Neural cell (in vitro differentiated cells): ENCODE measurements at regions not wholly inside any gene's neighbourhood (a gene's known extent, or its start where the extent isn't known, plus 50 kb on each side); places are given as distances from the start of the nearest gene placed in this dataset.

ENCODE experiments used
- H2AFZ ChIP-seq: fragments of 200-600, 300-800 bp; sonication (generic), shearing (Covaris generic); 2 replicates; pipeline ENCODE4 v1.6.0; 2014; ENCODE audit warnings: low read depth, mild to moderate bottlenecking, antibody characterized with exemption, low read length, moderate library complexity
- H3F3A ChIP-seq: fragments of 200-600 bp; shearing (Covaris generic); 2 replicates; pipeline ENCODE4 v1.6.1; 2016; ENCODE audit warnings: mild to moderate bottlenecking, moderate library complexity, mixed read lengths, antibody characterized with exemption, low read length; ENCODE audit not compliant: insufficient read depth, poor library complexity, severe bottlenecking
- H3K27ac ChIP-seq: fragments of 200-600, 300-800 bp; sonication (generic), shearing (Covaris generic); 2 replicates; pipeline ENCODE4 v1.5.1; 2014; ENCODE audit warnings: mild to moderate bottlenecking, low read length, moderate library complexity
- H3K27me3 ChIP-seq: fragments of 300-800, 200-600 bp; sonication (generic), shearing (Covaris generic); 2 replicates; pipeline ENCODE4 v1.6.0; 2014; ENCODE audit warnings: mild to moderate bottlenecking, low read depth, low read length, moderate library complexity; ENCODE audit not compliant: insufficient read depth
- H3K36me3 ChIP-seq: fragments of 300-800, 200-600 bp; sonication (generic), shearing (Covaris generic); 2 replicates; pipeline ENCODE4 v1.5.1; 2014; ENCODE audit warnings: mild to moderate bottlenecking, antibody characterized with exemption, low read length, moderate library complexity; ENCODE audit not compliant: insufficient read depth
- H3K4me2 ChIP-seq: fragments of 300-800, 200-600 bp; sonication (generic), shearing (Covaris generic); 2 replicates; pipeline ENCODE4 v1.6.0; 2014; ENCODE audit warnings: mild to moderate bottlenecking, low read length
- H3K4me3 ChIP-seq: fragments of 300-800, 200-600 bp; sonication (generic), shearing (Covaris generic); 2 replicates; pipeline ENCODE4 v1.5.1; 2014; ENCODE audit warnings: mild to moderate bottlenecking, low read length, moderate library complexity
- H3K79me2 ChIP-seq: fragments of 200-600 bp; shearing (Covaris generic); replicated peaks from 2 replicates; pipeline ENCODE4 v1.6.0; 2014; ENCODE audit warnings: mild to moderate bottlenecking, low read length, moderate library complexity; ENCODE audit not compliant: insufficient read depth
- H3K9ac ChIP-seq: fragments of 300-800, 200-600 bp; sonication (generic), shearing (Covaris generic); 2 replicates; pipeline ENCODE4 v1.6.1; 2016; ENCODE audit warnings: mild to moderate bottlenecking, low read length, mixed read lengths
- H3K9me2 ChIP-seq: fragments of 200-600 bp; shearing (Covaris generic); 2 replicates; pipeline ENCODE4 v1.6.1; 2016; ENCODE audit warnings: mild to moderate bottlenecking, low read length, mixed read lengths; ENCODE audit not compliant: insufficient read depth
- H3K9me3 ChIP-seq: fragments of 200-600, 300-800 bp; sonication (generic), shearing (Covaris generic); 2 replicates; pipeline ENCODE4 v1.6.1; 2016; ENCODE audit warnings: mild to moderate bottlenecking, mixed run types, low read length, moderate library complexity, mixed read lengths
- H4K20me1 ChIP-seq: fragments of 200-600 bp; shearing (Covaris generic); 2 replicates; pipeline ENCODE4 v1.6.1; 2016; ENCODE audit warnings: mild to moderate bottlenecking, mixed run types; ENCODE audit not compliant: insufficient read depth
- EP300 ChIP-seq: fragments of 450-650 bp; conservative IDR thresholded peaks from 2 replicates; pipeline ENCODE4 v1.6.1; 2014; ENCODE audit warnings: antibody characterized with exemption, mild to moderate bottlenecking, moderate library complexity; ENCODE audit not compliant: poor library complexity, severe bottlenecking
- EZH2 ChIP-seq: fragments of 200-600, 300-800 bp; shearing (Covaris generic), sonication (generic); IDR thresholded peaks from 2 replicates; pipeline ENCODE4 v1.6.1; 2014; ENCODE audit warnings: antibody characterized with exemption, low read length, borderline replicate concordance, mild to moderate bottlenecking; ENCODE audit not compliant: insufficient read depth, poor library complexity, severe bottlenecking
- MXI1 ChIP-seq: fragments of 450-650 bp; conservative IDR thresholded peaks from 2 replicates; pipeline ENCODE4 v1.6.1; 2014; ENCODE audit warnings: antibody characterized with exemption, mild to moderate bottlenecking; ENCODE audit not compliant: poor library complexity, severe bottlenecking
- POLR2AphosphoS5 ChIP-seq: IDR thresholded peaks from 2 replicates; pipeline ENCODE4 v1.6.1; 2012
- RAD21 ChIP-seq: fragments of 450-650 bp; conservative IDR thresholded peaks from 2 replicates; pipeline ENCODE4 v1.6.1; 2014; ENCODE audit warnings: antibody characterized with exemption, mild to moderate bottlenecking, moderate library complexity
- SMC3 ChIP-seq: fragments of 450-650 bp; conservative IDR thresholded peaks from 2 replicates; pipeline ENCODE4 v1.6.1; 2014; ENCODE audit warnings: antibody characterized with exemption, mild to moderate bottlenecking, moderate library complexity; ENCODE audit not compliant: poor library complexity
- TAF1 ChIP-seq: IDR thresholded peaks from 2 replicates; pipeline ENCODE4 v1.6.1; 2012; ENCODE audit warnings: low read depth
- TF ChIP-seq, protein P1 (sequence below): IDR thresholded peaks from 2 replicates; pipeline ENCODE4 v1.6.1; 2012; ENCODE audit warnings: borderline replicate concordance
- TF ChIP-seq, protein P2 (sequence below): fragments of 450-650 bp; IDR thresholded peaks from 2 replicates; pipeline ENCODE4 v1.5.1; 2014; ENCODE audit warnings: antibody characterized with exemption, mild to moderate bottlenecking, moderate library complexity; ENCODE audit not compliant: poor library complexity, severe bottlenecking

DNA sequence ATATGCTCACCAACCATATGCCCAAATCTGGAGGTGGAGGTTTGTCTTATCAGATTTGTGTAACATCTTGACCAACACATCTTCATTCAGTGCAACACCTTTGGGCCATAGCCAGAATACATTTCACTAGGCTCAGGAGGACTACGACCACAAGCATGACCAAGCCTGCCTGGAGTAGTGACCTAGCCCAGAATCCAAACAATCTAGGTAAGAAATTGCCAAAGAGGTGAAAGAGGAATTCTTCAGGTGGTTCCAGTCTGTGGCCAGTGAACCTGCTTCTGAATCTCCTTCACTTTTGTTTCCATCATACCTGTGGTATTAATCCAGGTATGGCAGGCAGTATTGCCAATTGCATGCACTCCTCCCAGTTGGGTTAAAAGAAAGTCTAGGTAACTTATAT is 112.8 kb upstream of the RAB18 start:
- Histone ChIP-seq H3K4me2 (no peak overlapping the region), H3K79me2 (no peaks in the 10 kb centered on the region), H3K9me2 (no peaks in the 10 kb centered on the region), H3K36me3 (no peaks in the 10 kb centered on the region), H3K9me3 (no peaks in the 10 kb centered on the region), H3K27me3 (no peaks in the 10 kb centered on the region), H3F3A (no peaks in the 10 kb centered on the region), H4K20me1 (no peaks in the 10 kb centered on the region), H3K9ac (no peak overlapping the region), H3K4me3 (no peak overlapping the region), H2AFZ (no peak overlapping the region), H3K27ac (no peak overlapping the region)
- no peak for TF ChIP-seq RAD21
- TF ChIP-seq MXI1 = no peak
- TF ChIP-seq EZH2 = no peak
- TF ChIP-seq, protein P1, sequence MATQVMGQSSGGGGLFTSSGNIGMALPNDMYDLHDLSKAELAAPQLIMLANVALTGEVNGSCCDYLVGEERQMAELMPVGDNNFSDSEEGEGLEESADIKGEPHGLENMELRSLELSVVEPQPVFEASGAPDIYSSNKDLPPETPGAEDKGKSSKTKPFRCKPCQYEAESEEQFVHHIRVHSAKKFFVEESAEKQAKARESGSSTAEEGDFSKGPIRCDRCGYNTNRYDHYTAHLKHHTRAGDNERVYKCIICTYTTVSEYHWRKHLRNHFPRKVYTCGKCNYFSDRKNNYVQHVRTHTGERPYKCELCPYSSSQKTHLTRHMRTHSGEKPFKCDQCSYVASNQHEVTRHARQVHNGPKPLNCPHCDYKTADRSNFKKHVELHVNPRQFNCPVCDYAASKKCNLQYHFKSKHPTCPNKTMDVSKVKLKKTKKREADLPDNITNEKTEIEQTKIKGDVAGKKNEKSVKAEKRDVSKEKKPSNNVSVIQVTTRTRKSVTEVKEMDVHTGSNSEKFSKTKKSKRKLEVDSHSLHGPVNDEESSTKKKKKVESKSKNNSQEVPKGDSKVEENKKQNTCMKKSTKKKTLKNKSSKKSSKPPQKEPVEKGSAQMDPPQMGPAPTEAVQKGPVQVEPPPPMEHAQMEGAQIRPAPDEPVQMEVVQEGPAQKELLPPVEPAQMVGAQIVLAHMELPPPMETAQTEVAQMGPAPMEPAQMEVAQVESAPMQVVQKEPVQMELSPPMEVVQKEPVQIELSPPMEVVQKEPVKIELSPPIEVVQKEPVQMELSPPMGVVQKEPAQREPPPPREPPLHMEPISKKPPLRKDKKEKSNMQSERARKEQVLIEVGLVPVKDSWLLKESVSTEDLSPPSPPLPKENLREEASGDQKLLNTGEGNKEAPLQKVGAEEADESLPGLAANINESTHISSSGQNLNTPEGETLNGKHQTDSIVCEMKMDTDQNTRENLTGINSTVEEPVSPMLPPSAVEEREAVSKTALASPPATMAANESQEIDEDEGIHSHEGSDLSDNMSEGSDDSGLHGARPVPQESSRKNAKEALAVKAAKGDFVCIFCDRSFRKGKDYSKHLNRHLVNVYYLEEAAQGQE = no peak
- TF ChIP-seq SMC3 = no peak
- no peak for TF ChIP-seq POLR2AphosphoS5

DNA sequence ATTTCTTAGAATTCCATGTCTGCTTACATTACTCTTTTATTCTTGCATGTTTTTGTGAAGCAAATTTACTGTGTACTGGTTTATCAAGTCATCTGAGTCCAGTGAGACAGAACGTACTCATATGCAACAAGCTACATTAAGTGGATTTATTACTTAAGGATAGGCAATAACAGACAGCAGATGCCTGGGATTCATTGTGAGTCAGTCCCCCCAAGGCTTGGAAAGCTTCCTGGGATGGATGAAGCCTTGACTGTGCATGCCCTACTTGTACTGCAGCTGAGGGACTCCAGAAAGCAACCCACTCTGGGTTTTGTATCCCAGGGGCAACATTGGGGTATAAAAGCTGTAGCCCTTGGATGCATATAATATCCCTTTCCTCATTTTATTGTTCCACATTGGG is 113.4 kb upstream of the RAB18 start:
- Histone ChIP-seq H3K36me3 (no peaks in the 10 kb centered on the region), H3K9me2 (no peaks in the 10 kb centered on the region), H3K27me3 (no peaks in the 10 kb centered on the region), H2AFZ (no peak overlapping the region), H3K4me2 (no peak overlapping the region), H4K20me1 (no peaks in the 10 kb centered on the region), H3K79me2 (no peaks in the 10 kb centered on the region), H3K4me3 (no peak overlapping the region), H3K27ac (no peak overlapping the region), H3K9me3 (no peaks in the 10 kb centered on the region), H3K9ac (no peak overlapping the region), H3F3A (no peaks in the 10 kb centered on the region)
- TF ChIP-seq EP300 (no peak), RAD21 (no peak), POLR2AphosphoS5 (no peak), SMC3 (no peak), EZH2 (no peak), TAF1 (no peak), MXI1 (no peak)
- TF ChIP-seq, protein P1 = no peak
- TF ChIP-seq, protein P2, sequence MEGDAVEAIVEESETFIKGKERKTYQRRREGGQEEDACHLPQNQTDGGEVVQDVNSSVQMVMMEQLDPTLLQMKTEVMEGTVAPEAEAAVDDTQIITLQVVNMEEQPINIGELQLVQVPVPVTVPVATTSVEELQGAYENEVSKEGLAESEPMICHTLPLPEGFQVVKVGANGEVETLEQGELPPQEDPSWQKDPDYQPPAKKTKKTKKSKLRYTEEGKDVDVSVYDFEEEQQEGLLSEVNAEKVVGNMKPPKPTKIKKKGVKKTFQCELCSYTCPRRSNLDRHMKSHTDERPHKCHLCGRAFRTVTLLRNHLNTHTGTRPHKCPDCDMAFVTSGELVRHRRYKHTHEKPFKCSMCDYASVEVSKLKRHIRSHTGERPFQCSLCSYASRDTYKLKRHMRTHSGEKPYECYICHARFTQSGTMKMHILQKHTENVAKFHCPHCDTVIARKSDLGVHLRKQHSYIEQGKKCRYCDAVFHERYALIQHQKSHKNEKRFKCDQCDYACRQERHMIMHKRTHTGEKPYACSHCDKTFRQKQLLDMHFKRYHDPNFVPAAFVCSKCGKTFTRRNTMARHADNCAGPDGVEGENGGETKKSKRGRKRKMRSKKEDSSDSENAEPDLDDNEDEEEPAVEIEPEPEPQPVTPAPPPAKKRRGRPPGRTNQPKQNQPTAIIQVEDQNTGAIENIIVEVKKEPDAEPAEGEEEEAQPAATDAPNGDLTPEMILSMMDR = no peak
